ENCODE measurements at regions not wholly inside any gene's neighbourhood (a gene's known extent, or its start where the extent isn't known, plus 50 kb on each side); places are given as distances from the start of the nearest gene placed in this dataset.

DNA sequence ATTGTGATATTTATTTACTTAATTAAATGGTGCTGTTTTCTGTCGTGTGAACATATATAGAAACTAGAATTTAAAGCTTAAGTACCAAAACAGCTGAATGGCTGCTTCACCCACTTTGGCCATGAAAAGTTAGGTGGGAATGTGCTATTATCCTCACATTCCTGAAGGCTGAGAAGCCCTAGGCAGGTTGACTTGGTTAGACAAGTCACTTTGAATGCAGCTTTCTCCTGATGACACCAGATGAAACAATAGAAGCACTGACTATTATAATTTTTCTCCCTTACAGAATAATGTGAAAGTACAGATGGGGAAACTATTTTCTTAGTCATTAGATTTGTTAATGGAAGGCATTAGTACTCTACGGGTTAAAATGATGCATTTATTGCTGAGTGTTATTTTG lies 65.1 kb upstream of the C5orf46 start:
- TF ChIP-seq CTCF (IDR thresholded peaks at IDR 0.05) (no peak), POLR2A (IDR thresholded peaks at IDR 0.05; ENCODE audit: low read depth) (no peak)

Measured in esophagus muscularis mucosa (tissue), 3 donors.